ENCODE measurements at regions not wholly inside any gene's neighbourhood (a gene's known extent, or its start where the extent isn't known, plus 50 kb on each side); places are given as distances from the start of the nearest gene placed in this dataset.

GRCh38 chr9:134558124-134558905, 83.3 kb upstream of the COL5A1 start:
- ChIA-PET POLR2A (no interaction called here), CTCF (no interaction called here)
- no peak overlapping the region for H3K4me3 Mint-ChIP-seq
- no peak for ATAC-seq (ENCODE audit: low read depth)
- TF ChIP-seq CTCF (IDR thresholded peaks at IDR 0.05), result no peak
- H3K9me3 Mint-ChIP-seq, result peaks cover 4% of the 10 kb centered on the region
- H3K27me3 Mint-ChIP-seq, result peaks cover 4% of the 10 kb centered on the region
- no peaks in the 10 kb centered on the region for H3K4me1 Mint-ChIP-seq
- no peak for DNase-seq
- no peaks in the 10 kb centered on the region for H3K36me3 Mint-ChIP-seq (ENCODE audit: low read depth)
- intact Hi-C loops (cut with micrococcal nuclease), result no loop called here
- H3K27ac Mint-ChIP-seq, result no peak overlapping the region

GRCh38 chr9:134559013-134559412, 82.6 kb upstream of the COL5A1 start:
- intact Hi-C loops (cut with micrococcal nuclease), result no loop called here
- Mint-ChIP-seq H3K4me1 (no peaks in the 10 kb centered on the region), H3K27ac (no peak overlapping the region), H3K36me3 (ENCODE audit: low read depth) (no peaks in the 10 kb centered on the region), H3K4me3 (no peak overlapping the region), H3K27me3 (peaks cover 2% of the 10 kb centered on the region), H3K9me3 (peaks cover 7% of the 10 kb centered on the region)
- CTCF ChIA-PET, result no interaction called here
- POLR2A ChIA-PET, result no interaction called here
- ATAC-seq (ENCODE audit: low read depth) (no peak), DNase-seq (no peak)
- no peak for TF ChIP-seq CTCF (IDR thresholded peaks at IDR 0.05)

- no peaks in the 10 kb centered on the region for H3K36me3 Mint-ChIP-seq (ENCODE audit: low read depth)
- ATAC-seq (ENCODE audit: low read depth) (no peak), DNase-seq (no peak)
- POLR2A ChIA-PET, result no interaction called here
- CTCF ChIA-PET, result no interaction called here
- no peak overlapping the region for H3K27ac Mint-ChIP-seq
- H3K27me3 Mint-ChIP-seq, result peaks cover 2% of the 10 kb centered on the region
- intact Hi-C loops (cut with micrococcal nuclease), result no loop called here
- no peaks in the 10 kb centered on the region for H3K4me1 Mint-ChIP-seq
- no peak for TF ChIP-seq CTCF (IDR thresholded peaks at IDR 0.05)
- H3K4me3 Mint-ChIP-seq, result no peak overlapping the region
- H3K9me3 Mint-ChIP-seq, result peaks cover 7% of the 10 kb centered on the region
Observed at GRCh38 chr9:134560206-134560605, 81.4 kb upstream of the COL5A1 start.

- Mint-ChIP-seq H3K4me3 (no peak overlapping the region), H3K4me1 (no peaks in the 10 kb centered on the region), H3K27ac (no peak overlapping the region), H3K36me3 (ENCODE audit: low read depth) (no peaks in the 10 kb centered on the region), H3K9me3 (peaks cover 7% of the 10 kb centered on the region), H3K27me3 (peaks cover 2% of the 10 kb centered on the region)
- intact Hi-C loops (cut with micrococcal nuclease), result no loop called here
- DNase-seq (no peak), ATAC-seq (ENCODE audit: low read depth) (no peak)
- ChIA-PET CTCF (no interaction called here), POLR2A (no interaction called here)
- no peak for TF ChIP-seq CTCF (IDR thresholded peaks at IDR 0.05)
Observed at GRCh38 chr9:134560654-134561053, 80.9 kb upstream of the COL5A1 start.

GRCh38 chr9:134561427-134562145, 80.0 kb upstream of the COL5A1 start:
- Mint-ChIP-seq H3K27me3 (peaks cover 2% of the 10 kb centered on the region), H3K4me1 (no peaks in the 10 kb centered on the region), H3K4me3 (no peak overlapping the region), H3K36me3 (ENCODE audit: low read depth) (no peaks in the 10 kb centered on the region), H3K9me3 (peaks cover 7% of the 10 kb centered on the region), H3K27ac (no peak overlapping the region)
- ATAC-seq (ENCODE audit: low read depth) (no peak), DNase-seq (no peak)
- ChIA-PET CTCF (no interaction called here), POLR2A (no interaction called here)
- no peak for TF ChIP-seq CTCF (IDR thresholded peaks at IDR 0.05)
- intact Hi-C loops (cut with micrococcal nuclease), result no loop called here

Data from activated B cell treated with CpG ODN at 0.5 μM for 24 hours (primary cell).